GM19438 (cell line): ENCODE measurements at regions not wholly inside any gene's neighbourhood (a gene's known extent, or its start where the extent isn't known, plus 50 kb on each side); places are given as distances from the start of the nearest gene placed in this dataset.

Experiments used
- ATAC-seq: cut with Tn5 transposase; IDR thresholded peaks from one replicate; pipeline ENCODE4 v1.9.1; 2021; ENCODE audit warnings: low read depth; ENCODE audit not compliant: unreplicated experiment

- no peak for ATAC-seq
Observed at GRCh38 chr2:5946225-5947115, 254.3 kb downstream of the SOX11 start.

GRCh38 chr2:5950736-5951135, 258.6 kb downstream of the SOX11 start:
- no peak for ATAC-seq

GRCh38 chr2:5951471-5951870, 259.3 kb downstream of the SOX11 start:
- no peak for ATAC-seq

- no peak for ATAC-seq
Observed at GRCh38 chr2:5953525-5953924, 261.3 kb downstream of the SOX11 start.

- no peak for ATAC-seq
Observed at GRCh38 chr2:5954509-5954908, 262.3 kb downstream of the SOX11 start.

GRCh38 chr2:5955921-5956320, 263.7 kb downstream of the SOX11 start:
- ATAC-seq: no peak

- no peak for ATAC-seq
Observed at GRCh38 chr2:5959836-5960820, 267.9 kb downstream of the SOX11 start.

- no peak for ATAC-seq
Observed at GRCh38 chr2:5967506-5967905, 275.3 kb downstream of the SOX11 start.

- ATAC-seq: no peak
Observed at GRCh38 chr2:5969303-5969702, 277.1 kb downstream of the SOX11 start.

- ATAC-seq: no peak
Observed at GRCh38 chr2:5970347-5970746, 278.2 kb downstream of the SOX11 start.

- no peak for ATAC-seq
Observed at GRCh38 chr2:5974477-5974876, 282.3 kb downstream of the SOX11 start.

- ATAC-seq: no peak
Observed at GRCh38 chr2:5975401-5975800, 283.2 kb downstream of the SOX11 start.

- ATAC-seq: no peak
Observed at GRCh38 chr2:5976531-5977065, 284.4 kb downstream of the SOX11 start.

GRCh38 chr2:5977477-5977876, 285.3 kb downstream of the SOX11 start:
- ATAC-seq: no peak

GRCh38 chr2:5978131-5978751, 286.1 kb downstream of the SOX11 start:
- ATAC-seq: no peak

- ATAC-seq: no peak
Observed at GRCh38 chr2:5980450-5981190, 288.4 kb downstream of the SOX11 start.

- no peak for ATAC-seq
Observed at GRCh38 chr2:5982193-5982902, 290.2 kb downstream of the SOX11 start.

GRCh38 chr2:5982903-5983265, 290.7 kb downstream of the SOX11 start:
- no peak for ATAC-seq

- ATAC-seq: no peak
Observed at GRCh38 chr2:5983511-5984272, 291.5 kb downstream of the SOX11 start.
